Hematopoietic multipotent progenitor cell treated with erythropoietin and hydrocortisone succinate and interleukin-3 and kit ligand, for 8 days (in vitro differentiated cells): ENCODE measurements at regions not wholly inside any gene's neighbourhood (a gene's known extent, or its start where the extent isn't known, plus 50 kb on each side); places are given as distances from the start of the nearest gene placed in this dataset.
"Not testable (repeated sequence)": the region's sequence is repeated elsewhere in the genome, so short reads cannot be mapped to it uniquely, and the experiment has no call there.

ENCODE experiments used
- DNase-seq: peaks from one replicate; pipeline ENCODE4 v3.0.0-alpha.2; 2015

DNA sequence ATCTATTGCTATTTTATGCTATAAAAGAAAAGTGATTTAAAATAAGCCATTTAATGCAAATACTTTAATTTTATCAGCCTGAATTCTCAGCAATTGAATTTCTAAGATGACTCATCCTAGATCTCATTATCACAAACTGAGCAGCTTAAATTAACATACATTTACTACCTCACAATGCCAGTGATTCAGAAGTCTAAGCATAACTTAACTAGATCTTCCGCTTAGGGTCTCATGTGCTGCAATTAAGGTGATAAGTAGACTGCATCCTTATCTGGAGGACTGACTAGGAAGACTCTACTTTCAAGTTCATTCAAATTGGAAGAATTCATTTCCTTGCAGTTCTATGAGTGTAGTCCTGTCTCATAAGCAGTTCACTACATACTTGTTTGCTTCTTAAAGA is 286.6 kb downstream of the COL11A1 start:
- DNase-seq, result no peak

GRCh38 chr1:102800406-102800805 is 307.9 kb downstream of the COL11A1 start:
- no peak for DNase-seq

GRCh38 chr1:102799496-102799895 is 308.8 kb downstream of the COL11A1 start:
- no peak for DNase-seq

DNA sequence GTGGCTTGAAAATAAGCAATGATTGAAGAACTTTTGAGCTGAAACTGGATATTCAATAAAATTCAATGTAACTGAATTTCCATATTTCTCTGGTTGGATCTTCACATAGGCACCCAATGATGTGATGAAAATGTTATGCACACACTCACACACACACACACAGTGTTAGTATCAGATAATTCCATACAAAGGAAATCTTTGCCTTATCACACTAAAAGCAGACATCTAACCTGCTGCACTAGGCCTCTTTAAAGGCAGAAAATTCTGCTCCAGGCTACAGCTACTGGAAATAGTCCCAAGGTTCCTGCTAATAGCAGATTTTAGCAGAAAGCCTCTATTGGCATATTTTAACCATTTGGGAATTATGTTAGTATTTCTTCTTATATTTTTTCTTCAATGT is 309.6 kb downstream of the COL11A1 start:
- no peak for DNase-seq

- no peak for DNase-seq
Observed at GRCh38 chr1:102796429-102796828, 311.9 kb downstream of the COL11A1 start.

DNA sequence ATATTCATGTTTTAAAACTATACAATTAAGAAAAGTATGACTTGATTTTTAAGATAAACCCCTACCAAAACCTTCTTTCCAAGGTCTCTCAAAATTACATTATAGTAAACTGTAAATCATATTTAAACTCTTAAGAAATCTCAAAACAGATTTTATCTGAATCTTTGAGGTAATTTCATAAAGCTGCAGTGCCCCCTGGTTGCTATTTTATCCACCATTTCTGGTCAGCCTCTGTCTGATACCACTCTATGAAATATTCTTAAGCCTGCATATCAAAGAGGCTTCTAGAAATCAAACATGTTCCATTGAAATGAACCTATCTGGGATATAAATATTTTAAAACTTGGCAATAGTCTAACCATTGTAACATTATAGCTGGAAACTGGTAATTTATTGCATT is 317.3 kb downstream of the COL11A1 start:
- DNase-seq, result no peak

DNA sequence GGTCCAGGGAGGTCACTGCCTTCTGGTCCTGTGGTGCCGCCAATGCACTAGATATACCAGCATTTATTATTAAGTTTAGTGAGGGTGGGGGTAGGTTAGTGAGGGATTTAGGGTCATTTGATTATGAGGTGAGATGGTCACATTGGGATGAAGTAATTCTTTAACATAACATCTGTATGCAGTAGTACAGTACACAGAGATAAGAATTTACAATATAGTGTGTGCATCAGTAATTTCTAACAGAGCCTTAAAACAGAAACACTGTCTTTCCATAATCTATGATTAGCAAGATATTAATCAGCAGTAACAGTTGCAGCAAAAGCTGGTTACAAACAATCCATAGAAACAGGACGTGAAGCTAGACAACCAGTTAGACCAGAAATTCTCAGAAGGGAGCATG is 318.4 kb downstream of the COL11A1 start:
- not testable (repeated sequence) for DNase-seq

DNA sequence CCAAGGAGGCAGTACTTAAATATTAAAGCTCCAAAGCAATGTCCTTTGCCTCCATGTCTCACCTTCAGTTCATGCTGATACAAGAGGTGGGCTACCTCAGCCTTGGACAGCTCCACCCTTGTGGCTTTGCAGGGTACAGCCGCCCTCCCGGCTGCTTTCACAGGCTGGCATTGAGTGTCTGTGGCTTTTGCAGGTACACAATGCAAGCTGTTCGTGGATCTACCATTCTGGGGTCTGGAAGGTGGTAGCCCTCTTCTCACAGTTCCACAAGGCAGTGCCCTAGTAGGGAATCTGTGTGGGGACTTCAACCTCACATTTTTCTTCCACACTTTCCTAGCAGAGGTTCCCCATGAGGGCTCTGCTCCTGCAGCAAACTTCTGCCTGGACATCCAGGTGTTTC is 324.8 kb downstream of the COL11A1 start:
- DNase-seq, result no peak

- no peak for DNase-seq
Observed at GRCh38 chr1:102782144-102782543, 326.2 kb downstream of the COL11A1 start.

- no peak for DNase-seq
Observed at GRCh38 chr1:102776071-102776470, 332.3 kb downstream of the COL11A1 start.

DNA sequence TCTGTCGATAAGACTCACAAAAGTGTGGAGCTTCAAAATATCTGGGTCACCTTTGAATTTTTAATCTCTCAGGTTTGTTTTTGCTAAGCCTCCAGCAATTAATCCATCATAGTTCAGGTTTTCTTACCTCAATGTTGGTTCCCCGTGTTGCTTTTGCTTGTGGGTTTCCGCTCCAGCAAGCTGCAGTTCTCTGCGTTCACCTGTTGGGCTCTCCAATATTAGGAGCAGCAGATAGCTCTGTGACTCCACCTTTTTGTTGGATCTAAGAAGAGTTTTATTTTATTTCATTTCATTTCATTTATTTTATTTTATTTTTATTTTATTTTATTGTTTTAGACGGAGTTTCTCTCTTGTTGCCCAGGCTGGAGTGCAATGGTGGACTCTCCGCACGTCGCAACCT is 335.5 kb downstream of the COL11A1 start:
- no peak for DNase-seq

GRCh38 chr1:102758418-102758817 is 349.9 kb downstream of the COL11A1 start:
- DNase-seq, result no peak

DNA sequence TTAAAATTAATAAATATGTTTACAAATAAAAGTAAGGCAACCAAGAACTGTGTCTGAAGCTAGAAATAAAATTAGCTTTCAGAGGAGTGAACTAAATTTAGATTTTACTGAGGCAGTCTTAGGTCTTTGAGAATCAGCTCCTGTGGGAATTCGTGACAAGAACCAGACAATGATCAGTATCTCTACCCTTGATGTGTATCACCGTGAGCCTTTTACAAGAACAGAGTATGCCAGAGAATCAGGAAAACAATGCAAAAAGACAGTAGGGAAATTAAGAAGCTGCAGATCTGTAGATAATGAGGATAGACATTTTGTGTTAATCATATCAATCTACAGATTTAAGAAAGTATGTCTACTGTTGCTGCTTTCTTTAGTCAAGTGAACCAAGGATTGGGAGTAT is 351.0 kb downstream of the COL11A1 start:
- DNase-seq, result no peak

DNA sequence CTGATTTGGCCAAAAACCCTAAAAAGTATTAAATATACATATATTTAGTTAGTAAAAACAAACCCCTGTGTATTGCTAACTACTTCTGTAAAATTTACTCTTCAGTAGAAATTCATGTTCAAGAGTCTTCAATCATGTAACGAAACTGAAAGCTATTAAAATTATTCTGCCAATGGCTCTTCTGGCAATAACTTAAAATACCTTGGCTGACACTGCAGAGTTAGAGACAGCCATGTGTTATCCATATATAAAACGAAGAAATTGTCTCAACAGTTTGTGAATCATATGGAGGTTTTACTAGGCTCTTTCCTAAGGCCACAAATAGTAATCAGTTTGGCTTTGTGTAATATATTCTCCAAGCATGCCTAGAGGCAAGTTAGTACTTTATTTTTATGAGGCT is 357.2 kb downstream of the COL11A1 start:
- no peak for DNase-seq

DNA sequence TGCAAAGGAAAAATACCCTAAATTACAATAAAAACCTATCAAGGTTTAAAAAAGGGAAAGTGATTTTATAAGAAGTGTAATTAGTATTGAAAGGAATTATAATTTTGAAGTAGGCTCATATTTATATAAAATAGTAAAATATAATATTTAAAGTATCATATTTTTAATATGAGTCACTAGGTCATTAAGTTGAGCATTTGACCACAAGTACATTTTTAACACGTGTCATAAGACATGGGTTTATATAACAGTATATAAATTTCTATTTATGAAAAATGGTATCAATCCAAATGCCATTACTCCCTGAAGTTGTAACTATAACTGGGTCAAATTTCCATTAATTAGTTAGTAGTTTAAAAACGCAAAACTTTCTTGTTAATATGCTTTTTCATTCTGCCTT is 365.9 kb downstream of the COL11A1 start:
- no peak for DNase-seq

DNA sequence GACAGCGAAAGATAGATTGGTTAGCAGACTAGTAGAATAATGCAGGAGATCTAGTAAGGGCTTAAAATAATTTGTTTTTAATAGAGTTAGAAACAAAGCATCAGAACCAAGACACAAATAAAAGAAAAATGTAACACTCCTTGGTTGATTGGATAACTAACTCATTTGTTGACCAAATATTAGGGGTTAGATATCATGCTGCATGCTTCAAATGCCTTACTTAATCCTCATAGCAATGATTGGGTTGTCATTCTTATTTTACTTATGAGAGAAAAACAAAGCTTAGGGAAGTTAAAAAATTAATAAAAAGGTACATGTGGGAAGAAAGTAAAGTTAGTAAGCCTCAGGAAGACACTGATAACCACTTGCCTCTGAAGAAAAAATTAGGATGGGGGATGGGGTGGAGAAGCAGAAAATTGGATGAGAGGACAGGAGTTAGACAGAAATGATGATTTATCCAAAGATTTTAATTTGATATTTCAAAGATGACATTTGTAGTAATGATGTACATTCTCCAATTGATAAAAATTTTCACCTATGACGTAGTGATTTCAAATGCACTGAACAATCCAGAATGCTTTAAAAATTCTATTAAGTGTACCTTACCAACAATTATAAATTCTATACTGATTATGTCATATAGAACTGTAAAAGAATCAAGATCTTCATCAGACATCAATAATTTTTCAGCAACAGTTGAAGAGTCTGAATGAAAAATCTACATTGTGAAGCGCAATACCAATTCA is 374.7 kb downstream of the COL11A1 start:
- no peak for DNase-seq

GRCh38 chr1:102732927-102733326 is 375.4 kb downstream of the COL11A1 start:
- no peak for DNase-seq

- no peak for DNase-seq
Observed at GRCh38 chr1:102726417-102726816, 381.9 kb downstream of the COL11A1 start.

GRCh38 chr1:102724741-102725140 is 383.6 kb downstream of the COL11A1 start:
- no peak for DNase-seq

- DNase-seq, result no peak
Observed at GRCh38 chr1:102715150-102715549, 393.2 kb downstream of the COL11A1 start.

DNA sequence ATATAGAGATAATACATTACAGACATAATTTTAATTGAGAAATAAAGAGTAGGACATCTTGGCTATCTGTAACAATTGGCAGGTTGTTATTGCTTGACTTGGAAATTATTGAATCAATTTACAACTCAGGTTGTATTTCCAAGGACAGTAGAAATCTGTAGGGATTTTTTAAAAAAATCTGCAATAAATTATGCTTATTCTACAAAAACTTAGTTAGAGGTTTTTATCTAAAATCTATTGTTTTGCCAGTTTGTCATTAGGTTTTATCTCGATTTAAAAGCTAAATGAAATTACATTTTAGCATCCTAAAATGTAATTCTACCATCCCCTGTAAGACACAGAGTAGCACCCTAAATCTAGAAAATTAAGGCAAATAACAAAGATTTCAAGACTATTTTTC is 408.8 kb downstream of the COL11A1 start:
- DNase-seq, result no peak

GRCh38 chr1:102693345-102693744 is 415.0 kb downstream of the COL11A1 start:
- no peak for DNase-seq

GRCh38 chr1:102691592-102692090 is 416.7 kb downstream of the COL11A1 start:
- no peak for DNase-seq

GRCh38 chr1:102687383-102687782 is 420.9 kb downstream of the COL11A1 start:
- no peak for DNase-seq

DNA sequence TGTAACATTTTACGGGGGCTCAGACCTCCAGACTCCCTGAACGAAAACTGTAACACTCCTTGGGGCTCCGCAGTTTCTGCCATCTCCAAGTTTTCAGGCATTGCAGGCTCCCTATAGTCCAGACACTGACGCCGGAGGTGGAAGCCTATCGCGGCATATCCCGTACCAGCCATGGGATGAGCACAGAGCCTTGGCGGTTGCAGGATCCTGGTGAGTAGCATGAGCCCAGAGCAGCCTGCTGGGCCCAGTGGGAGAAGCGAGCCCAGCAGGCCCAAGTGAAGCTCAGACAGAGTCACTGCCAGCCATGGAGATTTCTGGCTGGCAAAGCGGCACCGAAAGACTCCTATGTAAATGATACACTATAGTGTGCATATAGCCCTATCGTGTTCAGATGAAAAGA is 446.8 kb downstream of the COL11A1 start:
- DNase-seq, result no peak
